Nephron progenitor cell (in vitro differentiated cells): ENCODE measurements at regions not wholly inside any gene's neighbourhood (a gene's known extent, or its start where the extent isn't known, plus 50 kb on each side); places are given as distances from the start of the nearest gene placed in this dataset.

Experiments used
- DNase-seq: peaks from one replicate; pipeline ENCODE4 v3.0.0; 2021
- H3K27ac Mint-ChIP-seq: 2 replicates; pipeline ENCODE4 v1.8.0; 2021; ENCODE audit warnings: mild to moderate bottlenecking, moderate library complexity, mixed read lengths
- H3K27me3 Mint-ChIP-seq: 2 replicates; pipeline ENCODE4 v1.8.0; 2021; ENCODE audit warnings: mild to moderate bottlenecking, low read depth, mixed read lengths; ENCODE audit not compliant: poor library complexity
- H3K36me3 Mint-ChIP-seq: 2 replicates; pipeline ENCODE4 v1.8.0; 2021; ENCODE audit warnings: low read depth, mixed read lengths
- H3K4me1 Mint-ChIP-seq: 2 replicates; pipeline ENCODE4 v1.8.0; 2021; ENCODE audit warnings: mixed read lengths
- H3K4me3 Mint-ChIP-seq: 2 replicates; pipeline ENCODE4 v1.8.0; 2021; ENCODE audit warnings: mild to moderate bottlenecking, moderate library complexity, mixed read lengths
- H3K9me3 Mint-ChIP-seq: 2 replicates; pipeline ENCODE4 v1.8.0; 2021; ENCODE audit warnings: mild to moderate bottlenecking, moderate library complexity, mixed read lengths
- CTCF ChIP-seq: fragments of 200-600 bp; sonication (generic); IDR thresholded peaks from 2 replicates; pipeline ENCODE4 v1.5.0; 2021; ENCODE audit warnings: antibody characterized with exemption

- peaks cover 3% of the 10 kb centered on the region for H3K27me3 Mint-ChIP-seq
- peaks cover 5% of the 10 kb centered on the region for H3K9me3 Mint-ChIP-seq
- no peak overlapping the region for H3K27ac Mint-ChIP-seq
- no peak for DNase-seq
- no peak overlapping the region for H3K4me3 Mint-ChIP-seq
- TF ChIP-seq CTCF = no peak
- H3K4me1 Mint-ChIP-seq = no peaks in the 10 kb centered on the region
- no peaks in the 10 kb centered on the region for H3K36me3 Mint-ChIP-seq
These were observed 54.6 kb upstream of the SAMSN1 start for GRCh38 chr21:14600569-14601297.

GRCh38 chr21:14598065-14598464 lies 52.0 kb upstream of the SAMSN1 start:
- Mint-ChIP-seq H3K4me1 (no peaks in the 10 kb centered on the region), H3K36me3 (no peaks in the 10 kb centered on the region), H3K27ac (no peak overlapping the region), H3K4me3 (no peak overlapping the region), H3K9me3 (peaks cover 9% of the 10 kb centered on the region), H3K27me3 (peaks cover 3% of the 10 kb centered on the region)
- no peak for TF ChIP-seq CTCF
- DNase-seq = no peak
